ENCODE measurements at regions not wholly inside any gene's neighbourhood (a gene's known extent, or its start where the extent isn't known, plus 50 kb on each side); places are given as distances from the start of the nearest gene placed in this dataset.
A peak's percentile ranks its signal among the peaks of the same experiment; 100 is the strongest.

DNA sequence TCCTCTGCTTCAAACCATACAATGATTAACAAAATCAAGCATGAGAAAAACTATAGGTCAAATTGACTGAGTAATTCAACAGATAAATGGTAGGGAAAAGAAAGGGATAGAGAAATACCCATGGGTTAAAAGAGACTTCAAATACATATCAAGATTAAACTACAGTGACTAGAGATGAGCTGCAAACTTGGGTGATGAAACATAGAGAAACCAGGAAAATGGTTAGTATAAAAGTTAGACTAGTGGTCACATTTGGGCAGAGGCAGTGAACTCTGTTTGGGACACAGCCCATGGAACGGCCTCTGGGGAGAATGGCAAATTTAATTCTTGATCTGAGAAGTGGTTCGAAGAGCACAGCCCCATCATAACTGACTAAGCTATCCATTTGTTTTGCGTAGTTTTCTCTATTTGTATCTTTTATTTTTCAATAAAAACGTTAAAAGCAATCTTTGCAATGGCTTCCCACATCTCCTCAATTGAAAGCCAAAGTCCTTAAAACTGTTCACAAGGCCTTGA, 99.4 kb downstream of the APIP start:
- H3K36me3 Mint-ChIP-seq (ENCODE audit: low read depth), result peaks cover 43% of the 10 kb centered on the region

DNA sequence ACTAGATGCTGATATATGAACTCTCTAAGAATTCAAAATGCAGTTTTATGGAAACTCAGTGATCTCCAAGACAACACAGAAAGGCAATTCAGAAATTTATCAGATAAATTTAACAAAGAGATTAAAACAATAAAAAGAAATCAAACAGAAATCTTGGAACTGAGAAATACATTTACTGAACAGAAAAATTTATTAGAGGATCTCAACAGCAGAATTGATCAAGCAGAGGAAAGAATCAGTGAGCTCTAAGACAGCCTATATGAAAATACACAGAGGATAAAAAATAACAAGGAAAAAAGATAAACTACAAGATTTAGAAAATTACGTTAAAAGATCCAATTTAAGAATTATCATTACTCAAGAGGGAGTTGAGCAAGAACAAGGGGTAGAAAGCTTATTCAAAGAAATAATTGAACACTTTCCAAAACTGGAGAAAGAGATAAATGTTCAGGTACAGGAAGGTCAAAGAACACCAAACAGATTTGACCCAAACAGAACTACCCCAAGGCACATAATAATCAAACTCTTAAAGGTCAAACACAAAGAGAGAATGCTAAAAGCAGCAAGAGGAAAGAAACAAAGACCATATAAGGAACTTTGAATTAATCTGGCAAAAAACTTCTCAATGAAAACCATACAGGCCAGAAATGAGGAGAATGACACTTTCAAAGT, 103.1 kb downstream of the APIP start:
- Mint-ChIP-seq H3K4me3 (no peak overlapping the region), H3K27me3 (ENCODE audit: low read depth) (no peaks in the 10 kb centered on the region), H3K9me3 (peaks cover 21% of the 10 kb centered on the region), H3K36me3 (ENCODE audit: low read depth) (peaks cover 45% of the 10 kb centered on the region), H3K27ac (ENCODE audit: unreplicated experiment) (no peak overlapping the region), H3K4me1 (no peaks in the 10 kb centered on the region)
- TF ChIP-seq, protein P1, sequence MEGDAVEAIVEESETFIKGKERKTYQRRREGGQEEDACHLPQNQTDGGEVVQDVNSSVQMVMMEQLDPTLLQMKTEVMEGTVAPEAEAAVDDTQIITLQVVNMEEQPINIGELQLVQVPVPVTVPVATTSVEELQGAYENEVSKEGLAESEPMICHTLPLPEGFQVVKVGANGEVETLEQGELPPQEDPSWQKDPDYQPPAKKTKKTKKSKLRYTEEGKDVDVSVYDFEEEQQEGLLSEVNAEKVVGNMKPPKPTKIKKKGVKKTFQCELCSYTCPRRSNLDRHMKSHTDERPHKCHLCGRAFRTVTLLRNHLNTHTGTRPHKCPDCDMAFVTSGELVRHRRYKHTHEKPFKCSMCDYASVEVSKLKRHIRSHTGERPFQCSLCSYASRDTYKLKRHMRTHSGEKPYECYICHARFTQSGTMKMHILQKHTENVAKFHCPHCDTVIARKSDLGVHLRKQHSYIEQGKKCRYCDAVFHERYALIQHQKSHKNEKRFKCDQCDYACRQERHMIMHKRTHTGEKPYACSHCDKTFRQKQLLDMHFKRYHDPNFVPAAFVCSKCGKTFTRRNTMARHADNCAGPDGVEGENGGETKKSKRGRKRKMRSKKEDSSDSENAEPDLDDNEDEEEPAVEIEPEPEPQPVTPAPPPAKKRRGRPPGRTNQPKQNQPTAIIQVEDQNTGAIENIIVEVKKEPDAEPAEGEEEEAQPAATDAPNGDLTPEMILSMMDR (conservative IDR thresholded peaks at IDR 0.05), result no peak
- DNase-seq (ENCODE audit: low read depth, low spot score), result no peak

More for the DNA sequence above, 99.4 kb downstream of the APIP start:
- Mint-ChIP-seq H3K9me3 (peaks cover 22% of the 10 kb centered on the region), H3K4me3 (no peak overlapping the region), H3K4me1 (no peaks in the 10 kb centered on the region), H3K27ac (ENCODE audit: unreplicated experiment) (no peak overlapping the region), H3K27me3 (ENCODE audit: low read depth) (no peaks in the 10 kb centered on the region)
- TF ChIP-seq, protein P1 (conservative IDR thresholded peaks at IDR 0.05), result no peak
- no peak for DNase-seq (ENCODE audit: low read depth, low spot score)

DNA sequence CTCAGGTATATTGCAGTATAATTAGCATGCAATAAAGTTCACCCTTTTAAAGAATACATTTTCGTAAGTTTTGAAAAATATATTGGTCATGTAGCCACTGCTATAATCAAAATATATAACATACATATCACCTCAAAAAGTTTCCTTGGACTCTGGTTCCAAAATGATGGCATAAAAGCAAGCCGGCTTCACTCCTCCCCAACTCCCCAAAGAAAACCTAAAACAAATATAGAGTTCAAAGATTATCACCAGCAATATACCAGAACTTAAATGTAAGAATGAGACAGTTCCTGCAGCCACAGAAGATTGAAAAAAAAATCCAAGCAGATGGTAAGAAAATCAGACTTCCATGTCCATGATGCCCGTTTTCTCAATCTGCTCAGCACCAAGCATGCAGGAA, 104.3 kb downstream of the APIP start:
- Mint-ChIP-seq H3K27ac (ENCODE audit: unreplicated experiment) (no peak overlapping the region), H3K36me3 (ENCODE audit: low read depth) (peaks cover 45% of the 10 kb centered on the region), H3K4me3 (no peak overlapping the region), H3K27me3 (ENCODE audit: low read depth) (no peaks in the 10 kb centered on the region), H3K4me1 (no peaks in the 10 kb centered on the region), H3K9me3 (peaks cover 17% of the 10 kb centered on the region)
- TF ChIP-seq, protein P1 (conservative IDR thresholded peaks at IDR 0.05), result no peak
- DNase-seq (ENCODE audit: low read depth, low spot score), result no peak

DNA sequence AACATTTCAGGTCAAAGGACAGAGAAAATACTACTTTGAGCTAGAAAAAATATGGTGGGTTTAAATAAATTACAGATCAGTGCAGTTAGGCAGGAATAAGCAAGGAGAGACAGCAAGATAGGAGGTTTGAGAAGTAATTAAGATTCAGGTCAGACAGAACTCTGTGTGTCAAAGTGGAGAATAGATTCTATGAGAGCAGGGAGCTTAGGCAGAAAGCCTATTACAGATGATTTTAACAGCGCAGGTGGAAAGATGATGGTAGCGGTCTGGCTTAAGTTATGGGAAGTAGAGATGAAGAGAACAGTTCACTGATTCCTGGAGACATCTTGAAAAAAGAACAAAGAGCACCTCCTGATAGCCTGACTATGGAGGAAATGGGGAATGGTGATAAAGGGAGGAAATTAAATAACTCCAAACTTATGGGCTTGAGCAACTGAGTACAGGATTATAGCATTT, 106.0 kb downstream of the APIP start:
- peaks cover 2% of the 10 kb centered on the region for H3K4me1 Mint-ChIP-seq
- no peaks in the 10 kb centered on the region for H3K27me3 Mint-ChIP-seq (ENCODE audit: low read depth)
- no peak for DNase-seq (ENCODE audit: low read depth, low spot score)
- TF ChIP-seq, protein P1 (conservative IDR thresholded peaks at IDR 0.05), result no peak
- H3K9me3 Mint-ChIP-seq, result peaks cover 14% of the 10 kb centered on the region
- peak overlapping the region; percentile 15 for H3K27ac Mint-ChIP-seq (ENCODE audit: unreplicated experiment)
- no peak overlapping the region for H3K4me3 Mint-ChIP-seq
- peaks cover 38% of the 10 kb centered on the region for H3K36me3 Mint-ChIP-seq (ENCODE audit: low read depth)

DNA sequence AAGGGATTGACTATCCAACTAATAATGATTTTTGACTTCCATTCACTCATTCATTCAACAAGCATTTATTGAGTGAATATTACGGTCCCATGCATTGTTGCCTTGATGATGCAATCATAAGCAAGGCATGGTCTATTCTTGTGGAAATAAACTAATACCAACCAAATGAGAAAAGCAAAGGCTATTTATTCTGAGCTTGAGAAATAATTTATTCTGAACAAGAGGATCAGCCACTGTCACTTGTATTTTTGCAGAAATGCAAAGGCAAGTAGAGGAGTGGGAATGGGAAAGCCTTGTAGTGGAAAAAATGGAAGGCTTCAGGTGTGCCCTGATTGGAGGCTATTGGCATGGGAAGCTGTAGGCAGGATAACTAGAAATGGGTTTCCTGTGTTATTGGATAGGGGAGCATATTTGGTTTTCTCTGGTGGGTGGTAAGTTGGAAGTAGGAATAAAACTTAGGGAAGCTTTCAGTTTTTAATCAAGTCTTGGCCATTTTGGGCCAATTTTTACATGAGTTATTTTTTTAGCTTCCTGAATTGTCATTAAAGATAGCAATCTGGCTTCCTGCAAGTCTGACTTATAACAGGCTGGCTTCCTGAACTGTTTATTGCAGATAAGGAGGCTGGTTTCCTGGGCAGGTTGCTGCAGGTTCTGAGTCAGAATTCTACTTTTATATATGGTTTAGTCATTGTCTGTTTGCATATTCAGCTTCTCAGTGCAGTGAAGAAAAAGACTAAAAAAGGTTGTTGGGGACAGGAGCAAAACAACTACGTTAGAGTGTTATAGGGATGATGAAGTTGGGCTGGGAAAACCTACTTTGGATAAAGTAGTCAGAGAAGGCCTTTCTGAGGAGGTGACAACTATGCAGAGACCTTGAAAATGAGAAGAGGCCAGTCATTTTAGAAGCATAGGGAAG, 106.7 kb downstream of the APIP start:
- H3K4me1 Mint-ChIP-seq, result peaks cover 9% of the 10 kb centered on the region
- H3K27ac Mint-ChIP-seq (ENCODE audit: unreplicated experiment), result no peak overlapping the region
- H3K27me3 Mint-ChIP-seq (ENCODE audit: low read depth), result no peaks in the 10 kb centered on the region
- TF ChIP-seq, protein P1 (conservative IDR thresholded peaks at IDR 0.05), result no peak
- no peak overlapping the region for H3K4me3 Mint-ChIP-seq
- H3K36me3 Mint-ChIP-seq (ENCODE audit: low read depth), result peaks cover 38% of the 10 kb centered on the region
- peaks cover 14% of the 10 kb centered on the region for H3K9me3 Mint-ChIP-seq
- no peak for DNase-seq (ENCODE audit: low read depth, low spot score)
